ENCODE measurements at regions not wholly inside any gene's neighbourhood (a gene's known extent, or its start where the extent isn't known, plus 50 kb on each side); places are given as distances from the start of the nearest gene placed in this dataset.
"Not testable (repeated sequence)": the region's sequence is repeated elsewhere in the genome, so short reads cannot be mapped to it uniquely, and the experiment has no call there.

DNA sequence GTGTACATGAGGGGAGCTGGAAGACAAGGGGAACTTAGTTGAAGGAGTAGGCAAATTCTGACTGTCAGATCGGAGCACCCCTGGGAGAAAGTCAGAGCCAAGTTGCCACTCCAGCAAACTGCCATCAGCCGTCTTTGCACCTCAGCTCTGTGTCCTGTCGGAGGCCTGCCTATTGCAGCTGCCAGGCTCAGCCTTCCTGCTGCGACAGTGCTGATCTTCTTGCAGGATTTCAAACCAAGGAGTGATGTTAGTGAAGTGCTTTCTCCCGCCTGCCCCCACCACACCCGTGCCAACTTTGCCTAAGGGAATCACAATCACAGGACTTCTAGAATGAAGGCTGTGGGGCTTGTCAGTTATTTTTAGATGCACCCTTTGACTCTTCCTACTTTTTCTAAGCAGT is 185.3 kb downstream of the KIT start:
- FAIRE-seq = no peak

GRCh38 chr4:54842656-54843055 is 184.9 kb downstream of the KIT start:
- no peak for FAIRE-seq

GRCh38 chr4:54842226-54842625 is 184.5 kb downstream of the KIT start:
- no peak for FAIRE-seq

GRCh38 chr4:54840992-54841768 is 183.4 kb downstream of the KIT start:
- FAIRE-seq = no peak

- no peak for FAIRE-seq
Measured at GRCh38 chr4:54840430-54840829, 182.7 kb downstream of the KIT start.

- no peak for FAIRE-seq
Measured at GRCh38 chr4:54838301-54838700, 180.5 kb downstream of the KIT start.

- FAIRE-seq = no peak
Measured at GRCh38 chr4:54837576-54838140, 179.9 kb downstream of the KIT start.

DNA sequence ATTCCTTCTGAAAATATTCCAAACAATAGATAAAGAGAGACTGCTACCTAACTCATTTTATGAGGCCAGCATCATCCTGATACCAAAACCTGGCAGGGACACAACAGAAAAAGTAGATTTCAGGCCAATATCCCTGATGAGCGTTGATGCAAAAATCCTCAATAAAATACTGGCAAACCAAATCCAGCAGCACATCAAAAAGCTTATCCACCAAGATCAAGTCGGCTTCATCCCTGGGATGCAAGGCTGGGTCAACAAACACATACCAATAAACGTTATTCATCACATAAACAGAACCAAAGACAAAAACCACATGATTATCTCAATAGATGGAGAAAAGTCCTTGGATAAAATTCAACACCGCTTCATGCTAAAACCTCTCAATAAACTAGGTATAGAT is 170.6 kb downstream of the KIT start:
- FAIRE-seq = not testable (repeated sequence)

DNA sequence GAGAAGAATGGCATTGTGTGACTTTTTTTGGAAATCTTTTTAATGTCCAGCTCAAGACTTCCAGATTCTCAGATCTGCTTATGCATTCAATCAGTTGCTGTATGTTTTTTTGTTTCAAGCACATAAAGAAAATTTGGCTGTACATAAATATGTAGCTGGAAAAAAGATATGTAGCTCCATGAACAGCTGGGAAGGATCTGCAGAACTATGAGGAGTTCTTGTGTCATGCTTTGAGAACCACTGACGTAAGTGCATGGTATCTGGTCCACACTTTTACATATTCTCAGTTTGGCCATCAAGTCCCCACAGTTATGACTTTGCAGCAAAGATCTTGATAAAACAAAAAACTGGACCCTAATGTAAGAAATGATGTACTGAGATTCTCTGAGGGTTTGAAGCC is 165.9 kb downstream of the KIT start:
- FAIRE-seq = no peak

- no peak for FAIRE-seq
Measured at GRCh38 chr4:54819034-54819433, 161.3 kb downstream of the KIT start.

DNA sequence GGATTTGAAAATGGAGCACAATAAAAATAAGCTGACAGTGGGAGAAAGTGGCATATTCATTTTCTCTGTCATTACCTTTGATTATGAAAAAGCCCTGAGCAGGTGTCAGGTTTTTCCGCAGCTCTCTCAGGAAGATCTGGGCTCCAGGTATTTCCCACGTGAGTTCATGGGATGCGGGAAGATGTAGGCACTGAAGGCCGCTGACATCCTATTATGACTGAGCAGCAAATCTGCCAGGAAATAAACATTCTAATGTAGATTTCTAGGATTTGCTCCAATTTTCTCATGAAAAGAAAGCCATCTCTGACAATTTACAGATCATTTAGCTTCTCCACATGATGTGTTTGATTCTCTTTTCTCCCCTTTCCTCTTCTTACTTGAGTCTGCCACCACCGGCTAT is 160.7 kb downstream of the KIT start:
- FAIRE-seq = no peak

DNA sequence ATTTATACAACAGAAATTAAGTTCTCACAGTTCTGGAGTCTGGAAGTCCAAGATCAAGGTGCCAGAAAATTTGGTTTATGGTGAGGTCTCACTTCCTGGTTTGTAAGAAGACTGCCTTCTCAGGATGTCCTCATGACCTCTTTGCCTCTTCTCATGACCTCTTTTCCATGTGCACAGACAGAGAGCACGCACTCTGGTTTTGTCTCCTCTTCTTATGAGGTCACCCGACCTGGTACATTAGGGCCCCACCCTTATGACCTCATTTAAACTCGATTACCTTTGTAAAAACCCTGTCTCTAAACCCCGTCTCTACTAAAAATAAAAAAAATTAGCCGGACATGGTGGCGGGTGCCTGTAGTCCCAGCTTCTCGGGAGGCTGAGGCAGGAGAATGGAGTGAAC is 155.9 kb downstream of the KIT start:
- no peak for FAIRE-seq

- no peak for FAIRE-seq
Measured at GRCh38 chr4:54806351-54806750, 148.6 kb downstream of the KIT start.

DNA sequence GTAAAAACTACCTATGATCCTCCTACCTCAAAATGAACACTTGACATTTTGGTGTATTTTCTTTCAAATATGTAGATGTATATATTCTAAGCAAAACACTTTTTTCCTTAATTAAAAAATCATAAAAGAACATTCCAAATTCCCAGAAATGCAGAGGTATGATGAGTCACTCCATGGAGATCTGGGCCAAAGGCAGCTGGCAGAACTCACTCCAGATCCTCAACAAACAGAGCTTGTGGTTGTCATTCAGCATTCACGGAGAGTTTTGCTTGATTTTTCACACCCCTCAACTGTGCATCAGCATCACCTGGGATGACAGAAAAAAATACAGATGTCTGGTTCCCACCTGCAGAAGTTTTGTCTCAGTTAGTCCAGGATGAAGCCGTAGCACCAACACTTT is 144.6 kb downstream of the KIT start:
- no peak for FAIRE-seq

GRCh38 chr4:54800831-54801530 is 143.2 kb downstream of the KIT start:
- FAIRE-seq = no peak

- no peak for FAIRE-seq
Measured at GRCh38 chr4:54794579-54794978, 136.8 kb downstream of the KIT start.

DNA sequence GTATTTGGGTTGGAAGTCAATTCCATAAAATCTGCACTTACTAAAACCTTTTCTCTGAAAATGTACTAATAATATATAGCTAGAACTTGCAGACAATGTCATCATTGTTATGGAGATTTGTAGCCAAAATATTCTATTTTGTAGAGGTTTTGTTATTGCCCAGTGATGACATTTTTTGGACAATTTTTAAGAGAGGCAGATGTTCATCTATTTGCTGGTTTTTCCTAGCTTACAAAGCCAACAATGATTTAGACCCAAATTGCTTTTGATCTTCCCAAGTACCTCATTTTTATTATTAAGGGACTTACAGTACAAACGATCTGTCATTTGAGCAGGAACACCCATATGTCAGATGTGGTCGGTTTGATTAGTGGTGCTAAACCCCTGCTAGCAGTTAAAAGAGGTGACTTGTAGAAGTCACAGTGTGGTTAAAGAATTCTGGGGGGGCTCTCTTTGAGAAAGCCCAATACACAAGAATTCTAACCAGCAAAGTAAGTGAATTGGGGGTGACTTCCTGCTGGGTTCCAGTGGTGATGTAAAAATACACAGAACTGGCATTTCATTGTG is 136.2 kb downstream of the KIT start:
- FAIRE-seq = no peak

Data from endometrium (tissue), 2 donors.